ENCODE measurements at regions not wholly inside any gene's neighbourhood (a gene's known extent, or its start where the extent isn't known, plus 50 kb on each side); places are given as distances from the start of the nearest gene placed in this dataset.
"Not testable (repeated sequence)": the region's sequence is repeated elsewhere in the genome, so short reads cannot be mapped to it uniquely, and the experiment has no call there.

DNA sequence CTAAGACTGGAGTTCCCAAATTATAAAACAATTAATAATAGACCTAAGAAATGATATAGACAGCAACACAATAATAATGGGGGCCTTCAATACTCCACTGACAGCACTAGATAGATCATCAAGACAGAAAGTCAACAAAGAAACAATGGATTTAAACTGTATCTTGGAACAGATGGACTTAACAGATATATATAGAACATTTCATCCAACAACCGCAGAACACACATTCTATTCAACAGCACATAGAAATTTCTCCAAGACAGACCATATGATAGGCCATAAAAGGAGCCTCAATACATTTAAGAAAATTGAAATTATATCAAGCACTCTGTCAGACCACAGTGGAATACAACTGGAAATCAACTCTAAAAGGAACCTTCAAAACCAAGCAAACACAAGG, 80.1 kb upstream of the LMNTD1 start:
- Mint-ChIP-seq H3K9me3 (peaks cover 0 to 15% (median under 1%) of the 10 kb centered on the region in 8 donors), H3K4me1 (peaks cover 0 to 15% (median 0%) of the 10 kb centered on the region in 4 donors)
- H3K27ac ChIP-seq (ENCODE audit: low read depth, low read length); H3K27ac Mint-ChIP-seq; CTCF ChIA-PET (ENCODE audit: partially characterized antibody); intact Hi-C loops (cut with micrococcal nuclease); H3K4me3 ChIP-seq (ENCODE audit: low read length in 2 of 2); H3K27me3 Mint-ChIP-seq; H3K4me1 ChIP-seq (ENCODE audit: insufficient read depth, low read length); POLR2A ChIA-PET (ENCODE audit: partially characterized antibody); DNase-seq; H3K9me3 ChIP-seq (ENCODE audit: control insufficient read depth in 1 of 2, low read length in 2 of 2); H3K36me3 Mint-ChIP-seq; H3K27me3 ChIP-seq (ENCODE audit: insufficient read depth, low read length); H3K4me3 Mint-ChIP-seq; H3K36me3 ChIP-seq (ENCODE audit: insufficient read depth, low read length): not testable (repeated sequence)

DNA sequence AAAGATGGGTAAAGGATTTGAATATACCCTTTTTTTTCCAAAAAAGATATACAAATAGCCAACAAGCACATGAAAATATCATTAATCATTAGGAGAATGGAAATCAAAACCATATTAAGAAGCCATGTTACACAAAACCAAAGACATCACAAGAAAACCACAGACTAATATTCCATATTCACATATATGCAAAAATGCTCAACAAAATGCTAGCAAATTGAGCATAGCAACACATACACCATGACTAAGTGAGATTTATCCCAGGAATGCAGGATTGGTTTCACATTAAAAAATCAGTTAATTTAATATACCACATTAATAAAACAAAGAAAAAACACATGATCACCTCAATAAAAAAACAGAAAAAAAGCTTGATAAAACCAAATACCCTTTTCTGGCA, 84.7 kb upstream of the LMNTD1 start:
- H3K27ac Mint-ChIP-seq, result no peak overlapping the region

DNA sequence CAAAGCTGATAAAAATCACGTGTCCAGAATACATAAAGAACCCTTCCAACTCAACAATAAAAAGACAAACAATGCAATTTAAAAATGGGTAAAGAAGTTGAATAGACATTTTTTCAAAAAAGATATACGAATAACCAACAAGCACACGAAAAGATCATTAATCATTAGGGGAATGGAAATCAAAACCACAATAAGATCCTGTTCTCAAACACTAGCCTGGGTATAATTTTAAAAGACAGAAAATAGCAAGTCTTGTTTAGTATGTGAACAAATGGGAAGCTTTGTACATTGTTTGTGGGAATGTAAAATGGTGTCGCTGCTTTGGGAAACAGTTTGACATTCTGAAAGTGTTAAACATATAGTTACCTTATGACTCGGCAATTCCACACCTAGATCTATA, 86.3 kb upstream of the LMNTD1 start:
- no peak for DNase-seq
- Histone ChIP-seq H3K36me3 (ENCODE audit: insufficient read depth, low read length) (no peaks in the 10 kb centered on the region), H3K27ac (ENCODE audit: low read depth, low read length) (no peak overlapping the region), H3K27me3 (ENCODE audit: insufficient read depth, low read length) (no peaks in the 10 kb centered on the region), H3K9me3 (ENCODE audit: control insufficient read depth in 1 of 2, low read length in 2 of 2) (no peaks in the 10 kb centered on the region), H3K4me1 (ENCODE audit: insufficient read depth, low read length) (no peaks in the 10 kb centered on the region), H3K4me3 (ENCODE audit: low read length in 2 of 2) (no peak overlapping the region)
- H3K4me3 Mint-ChIP-seq, result no peak overlapping the region
- peaks cover 0 to 9% (median 0%) of the 10 kb centered on the region in 8 donors for H3K9me3 Mint-ChIP-seq
- no peaks in the 10 kb centered on the region for H3K4me1 Mint-ChIP-seq
- ChIA-PET POLR2A (ENCODE audit: partially characterized antibody) (no interaction called here), CTCF (ENCODE audit: partially characterized antibody) (no interaction called here)
- intact Hi-C loops (cut with micrococcal nuclease), result no loop called here
- H3K27ac Mint-ChIP-seq, result no peak overlapping the region
- H3K36me3 Mint-ChIP-seq, result no peaks in the 10 kb centered on the region
- no peaks in the 10 kb centered on the region for H3K27me3 Mint-ChIP-seq

More for the DNA sequence above, 84.7 kb upstream of the LMNTD1 start:
- Mint-ChIP-seq H3K9me3 (peaks cover 0 to 9% (median 0%) of the 10 kb centered on the region in 8 donors), H3K4me3 (no peak overlapping the region), H3K36me3 (no peaks in the 10 kb centered on the region), H3K4me1 (peaks cover 0 to 14% (median 0%) of the 10 kb centered on the region in 4 donors), H3K27me3 (no peaks in the 10 kb centered on the region)
- Histone ChIP-seq H3K36me3 (ENCODE audit: insufficient read depth, low read length) (no peaks in the 10 kb centered on the region), H3K4me3 (ENCODE audit: low read length in 2 of 2) (no peak overlapping the region), H3K27me3 (ENCODE audit: insufficient read depth, low read length) (no peaks in the 10 kb centered on the region), H3K4me1 (ENCODE audit: insufficient read depth, low read length) (no peaks in the 10 kb centered on the region), H3K9me3 (ENCODE audit: control insufficient read depth in 1 of 2, low read length in 2 of 2) (no peaks in the 10 kb centered on the region), H3K27ac (ENCODE audit: low read depth, low read length) (no peak overlapping the region)
- POLR2A ChIA-PET (ENCODE audit: partially characterized antibody), result no interaction called here
- intact Hi-C loops (cut with micrococcal nuclease), result no loop called here
- CTCF ChIA-PET (ENCODE audit: partially characterized antibody), result no interaction called here
- no peak for DNase-seq

DNA sequence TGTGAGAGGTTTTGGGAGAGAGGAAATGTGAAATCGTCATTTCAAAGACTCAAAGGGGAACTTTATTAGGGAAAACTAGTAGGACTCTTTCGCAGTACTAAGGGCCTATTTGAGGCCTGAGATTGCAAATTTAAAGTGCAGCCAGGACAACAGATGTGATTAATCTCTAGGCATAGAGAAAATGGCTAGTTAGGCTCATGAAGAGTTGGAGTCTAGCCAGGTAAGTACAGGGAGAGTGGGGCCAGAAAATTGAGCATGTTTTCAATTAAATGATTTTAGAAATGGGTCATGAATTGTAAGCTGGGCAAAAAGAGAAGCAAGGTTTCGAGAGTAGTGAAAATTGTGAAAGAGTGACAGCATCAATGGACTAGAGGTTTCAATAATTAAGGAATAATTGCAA, 91.9 kb upstream of the LMNTD1 start:
- intact Hi-C loops (cut with micrococcal nuclease), result no loop called here
- no peak overlapping the region for H3K4me3 ChIP-seq (ENCODE audit: low read length in 2 of 2)
- H3K36me3 ChIP-seq (ENCODE audit: insufficient read depth, low read length), result no peaks in the 10 kb centered on the region
- Mint-ChIP-seq H3K27me3 (no peaks in the 10 kb centered on the region), H3K36me3 (no peaks in the 10 kb centered on the region), H3K27ac (no peak overlapping the region), H3K4me3 (no peak overlapping the region), H3K9me3 (peaks cover 0 to 3% (median 0%) of the 10 kb centered on the region in 8 donors), H3K4me1 (no peaks in the 10 kb centered on the region)
- DNase-seq, result no peak
- ChIA-PET POLR2A (ENCODE audit: partially characterized antibody) (no interaction called here), CTCF (ENCODE audit: partially characterized antibody) (no interaction called here)
- no peaks in the 10 kb centered on the region for H3K27me3 ChIP-seq (ENCODE audit: insufficient read depth, low read length)
- H3K9me3 ChIP-seq (ENCODE audit: control insufficient read depth in 1 of 2, low read length in 2 of 2), result no peaks in the 10 kb centered on the region
- no peak overlapping the region for H3K27ac ChIP-seq (ENCODE audit: low read depth, low read length)
- H3K4me1 ChIP-seq (ENCODE audit: insufficient read depth, low read length), result no peaks in the 10 kb centered on the region

- ChIA-PET CTCF (ENCODE audit: partially characterized antibody) (no interaction called here), POLR2A (ENCODE audit: partially characterized antibody) (no interaction called here)
- H3K4me3 ChIP-seq (ENCODE audit: low read length in 2 of 2), result no peak overlapping the region
- no peaks in the 10 kb centered on the region for H3K36me3 ChIP-seq (ENCODE audit: insufficient read depth, low read length)
- no peaks in the 10 kb centered on the region for H3K9me3 ChIP-seq (ENCODE audit: control insufficient read depth in 1 of 2, low read length in 2 of 2)
- no peaks in the 10 kb centered on the region for H3K4me1 Mint-ChIP-seq
- H3K4me1 ChIP-seq (ENCODE audit: insufficient read depth, low read length), result no peaks in the 10 kb centered on the region
- no peaks in the 10 kb centered on the region for H3K27me3 Mint-ChIP-seq
- H3K27me3 ChIP-seq (ENCODE audit: insufficient read depth, low read length), result no peaks in the 10 kb centered on the region
- intact Hi-C loops (cut with micrococcal nuclease), result no loop called here
- H3K27ac Mint-ChIP-seq, result no peak overlapping the region
- no peaks in the 10 kb centered on the region for H3K36me3 Mint-ChIP-seq
- DNase-seq, result no peak
- peaks cover 0 to 3% (median 0%) of the 10 kb centered on the region in 8 donors for H3K9me3 Mint-ChIP-seq
- no peak overlapping the region for H3K27ac ChIP-seq (ENCODE audit: low read depth, low read length)
- no peak overlapping the region for H3K4me3 Mint-ChIP-seq
Observed at GRCh38 chr12:25645427-25645826, 92.3 kb upstream of the LMNTD1 start.

DNA sequence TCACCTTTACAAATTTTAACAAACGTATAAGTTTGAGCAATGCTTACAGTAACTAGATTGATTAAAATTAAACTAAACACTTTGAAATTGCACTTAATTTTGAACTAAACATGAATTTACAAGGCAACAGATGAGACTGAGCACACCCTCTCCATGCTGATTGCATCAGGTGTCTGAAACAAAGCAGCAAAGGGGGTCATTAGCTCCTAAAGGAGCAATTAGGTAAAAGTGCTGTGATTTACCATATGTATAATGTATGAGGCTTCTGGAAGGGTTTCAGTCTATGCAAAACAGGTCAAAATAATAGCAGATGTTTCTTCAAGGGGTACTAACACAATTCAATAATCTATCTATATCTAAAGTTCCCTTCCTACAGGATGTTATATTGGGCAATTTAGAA, 98.8 kb upstream of the LMNTD1 start:
- intact Hi-C loops (cut with micrococcal nuclease), result no loop called here
- DNase-seq, result no peak
- no peaks in the 10 kb centered on the region for H3K4me1 ChIP-seq (ENCODE audit: insufficient read depth, low read length)
- no peaks in the 10 kb centered on the region for H3K9me3 ChIP-seq (ENCODE audit: control insufficient read depth in 1 of 2, low read length in 2 of 2)
- H3K4me1 Mint-ChIP-seq, result peaks cover 0 to 7% (median 0%) of the 10 kb centered on the region in 4 donors
- no peaks in the 10 kb centered on the region for H3K27me3 ChIP-seq (ENCODE audit: insufficient read depth, low read length)
- no peak overlapping the region for H3K27ac ChIP-seq (ENCODE audit: low read depth, low read length)
- ChIA-PET POLR2A (ENCODE audit: partially characterized antibody) (no interaction called here), CTCF (ENCODE audit: partially characterized antibody) (no interaction called here)
- H3K27me3 Mint-ChIP-seq, result peaks cover 3 to 4% of the 10 kb centered on the region in 2 donors
- H3K4me3 ChIP-seq (ENCODE audit: low read length in 2 of 2), result no peak overlapping the region
- H3K36me3 ChIP-seq (ENCODE audit: insufficient read depth, low read length), result no peaks in the 10 kb centered on the region
- no peak overlapping the region for H3K27ac Mint-ChIP-seq
- no peaks in the 10 kb centered on the region for H3K36me3 Mint-ChIP-seq
- H3K9me3 Mint-ChIP-seq, result no peaks in the 10 kb centered on the region
- H3K4me3 Mint-ChIP-seq, result no peak overlapping the region

DNA sequence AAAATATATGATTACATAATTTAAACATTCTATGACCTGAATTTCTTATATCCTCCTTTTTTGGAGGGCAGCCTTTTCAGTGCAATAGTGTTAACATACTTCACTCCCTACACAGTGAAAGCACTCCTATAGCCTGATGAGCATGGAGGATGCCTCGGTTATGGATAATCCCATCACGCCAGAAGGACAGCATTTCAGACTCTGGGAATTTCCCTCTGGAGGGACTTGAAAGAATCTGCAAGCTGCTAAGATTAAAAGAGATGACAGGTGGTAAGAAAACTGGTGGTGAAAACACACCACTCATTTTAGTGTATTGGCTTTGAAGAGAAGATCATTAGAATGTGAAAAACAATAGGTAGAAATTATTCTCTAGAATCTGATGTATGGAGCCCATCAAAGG, 99.3 kb upstream of the LMNTD1 start:
- Histone ChIP-seq H3K27me3 (ENCODE audit: insufficient read depth, low read length) (no peaks in the 10 kb centered on the region), H3K9me3 (ENCODE audit: control insufficient read depth in 1 of 2, low read length in 2 of 2) (no peaks in the 10 kb centered on the region), H3K36me3 (ENCODE audit: insufficient read depth, low read length) (no peaks in the 10 kb centered on the region), H3K4me1 (ENCODE audit: insufficient read depth, low read length) (no peaks in the 10 kb centered on the region), H3K27ac (ENCODE audit: low read depth, low read length) (no peak overlapping the region), H3K4me3 (ENCODE audit: low read length in 2 of 2) (no peak overlapping the region)
- intact Hi-C loops (cut with micrococcal nuclease), result no loop called here
- H3K27ac Mint-ChIP-seq, result no peak overlapping the region
- ChIA-PET CTCF (ENCODE audit: partially characterized antibody) (no interaction called here), POLR2A (ENCODE audit: partially characterized antibody) (no interaction called here)
- no peak overlapping the region for H3K4me3 Mint-ChIP-seq
- peaks cover 0 to 7% (median 0%) of the 10 kb centered on the region in 4 donors for H3K4me1 Mint-ChIP-seq
- H3K36me3 Mint-ChIP-seq, result no peaks in the 10 kb centered on the region
- no peak for DNase-seq
- H3K27me3 Mint-ChIP-seq, result peaks cover 3 to 4% of the 10 kb centered on the region in 2 donors
- H3K9me3 Mint-ChIP-seq, result no peaks in the 10 kb centered on the region

GRCh38 chr12:25653487-25654175, 100.5 kb upstream of the LMNTD1 start:
- no peak for DNase-seq
- Histone ChIP-seq H3K27me3 (ENCODE audit: insufficient read depth, low read length) (no peaks in the 10 kb centered on the region), H3K27ac (ENCODE audit: low read depth, low read length) (no peak overlapping the region), H3K9me3 (ENCODE audit: control insufficient read depth in 1 of 2, low read length in 2 of 2) (no peaks in the 10 kb centered on the region), H3K4me3 (ENCODE audit: low read length in 2 of 2) (no peak overlapping the region), H3K36me3 (ENCODE audit: insufficient read depth, low read length) (no peaks in the 10 kb centered on the region), H3K4me1 (ENCODE audit: insufficient read depth, low read length) (no peaks in the 10 kb centered on the region)
- peaks cover 0 to 7% (median 0%) of the 10 kb centered on the region in 4 donors for H3K4me1 Mint-ChIP-seq
- CTCF ChIA-PET (ENCODE audit: partially characterized antibody), result no interaction called here
- H3K27ac Mint-ChIP-seq, result no peak overlapping the region
- no peaks in the 10 kb centered on the region for H3K36me3 Mint-ChIP-seq
- intact Hi-C loops (cut with micrococcal nuclease), result no loop called here
- peaks cover 0 to 4% (median 0%) of the 10 kb centered on the region in 8 donors for H3K9me3 Mint-ChIP-seq
- H3K4me3 Mint-ChIP-seq, result no peak overlapping the region
- POLR2A ChIA-PET (ENCODE audit: partially characterized antibody), result no interaction called here
- H3K27me3 Mint-ChIP-seq, result peaks cover 3 to 4% of the 10 kb centered on the region in 2 donors
